ENCODE measurements at regions not wholly inside any gene's neighbourhood (a gene's known extent, or its start where the extent isn't known, plus 50 kb on each side); places are given as distances from the start of the nearest gene placed in this dataset.

GRCh38 chr15:58352026-58352929 lies 79.5 kb upstream of the LIPC start:
- no peaks in the 10 kb centered on the region for H3K9me3 Mint-ChIP-seq
- H3K27ac Mint-ChIP-seq = no peak overlapping the region
- no peaks in the 10 kb centered on the region for H3K36me3 Mint-ChIP-seq (ENCODE audit: low read depth)
- ChIA-PET POLR2A (interaction anchor here (0.6 kb wide), 1 partner anchor 279 kb away, joined by 5 read pairs; no protein-coding TSS in a partner anchor), CTCF (no interaction called here)
- H3K4me1 Mint-ChIP-seq (ENCODE audit: low read depth) = peaks cover 25% of the 10 kb centered on the region
- no peak overlapping the region for H3K4me3 Mint-ChIP-seq
- no peaks in the 10 kb centered on the region for H3K27me3 Mint-ChIP-seq
- no peak for TF ChIP-seq CTCF (IDR thresholded peaks at IDR 0.05)
- peak; percentile 26 for DNase-seq
- intact Hi-C loops (cut with micrococcal nuclease) = no loop called here
- no peak for ATAC-seq

- Mint-ChIP-seq H3K4me3 (no peak overlapping the region), H3K27ac (peak overlapping the region; percentile 70), H3K36me3 (ENCODE audit: low read depth) (no peaks in the 10 kb centered on the region), H3K4me1 (ENCODE audit: low read depth) (peaks cover 41% of the 10 kb centered on the region), H3K27me3 (no peaks in the 10 kb centered on the region), H3K9me3 (no peaks in the 10 kb centered on the region)
- CTCF ChIA-PET = no interaction called here
- intact Hi-C loops (cut with micrococcal nuclease) = no loop called here
- no peak for ATAC-seq
- no peak for TF ChIP-seq CTCF (IDR thresholded peaks at IDR 0.05)
- DNase-seq = no peak
- POLR2A ChIA-PET = interaction anchor here (0.6 to 2.3 kb wide), 4 partner anchors 23 to 279 kb away, joined by 3 to 9 read pairs (median 3); no protein-coding TSS in a partner anchor
Measured at GRCh38 chr15:58355382-58355971, 76.3 kb upstream of the LIPC start.

- no peak for ATAC-seq
- ChIA-PET CTCF (no interaction called here), POLR2A (interaction anchor here (0.6 to 2.3 kb wide), 4 partner anchors 23 to 278 kb away, joined by 3 to 9 read pairs (median 3); no protein-coding TSS in a partner anchor)
- no peaks in the 10 kb centered on the region for H3K36me3 Mint-ChIP-seq (ENCODE audit: low read depth)
- peaks cover 41% of the 10 kb centered on the region for H3K4me1 Mint-ChIP-seq (ENCODE audit: low read depth)
- TF ChIP-seq CTCF (IDR thresholded peaks at IDR 0.05) = no peak
- no peaks in the 10 kb centered on the region for H3K9me3 Mint-ChIP-seq
- no peak overlapping the region for H3K4me3 Mint-ChIP-seq
- intact Hi-C loops (cut with micrococcal nuclease) = no loop called here
- no peak for DNase-seq
- H3K27ac Mint-ChIP-seq = peak overlapping the region; percentile 70
- H3K27me3 Mint-ChIP-seq = no peaks in the 10 kb centered on the region
Measured at GRCh38 chr15:58355973-58356372, 75.8 kb upstream of the LIPC start.

GRCh38 chr15:58357529-58358476 lies 74.0 kb upstream of the LIPC start:
- peak overlapping the region; percentile 36 for H3K4me3 Mint-ChIP-seq
- no peaks in the 10 kb centered on the region for H3K27me3 Mint-ChIP-seq
- POLR2A ChIA-PET = interaction anchor here (0.8 kb wide), 1 partner anchor 419 kb away, joined by 3 read pairs; no protein-coding TSS in a partner anchor
- H3K9me3 Mint-ChIP-seq = no peaks in the 10 kb centered on the region
- intact Hi-C loops (cut with micrococcal nuclease) = loop anchor here (1.0 kb wide), 1 partner anchor 18 kb away; no protein-coding TSS in a partner anchor
- peak; percentile 79 for DNase-seq
- H3K27ac Mint-ChIP-seq = peak overlapping the region; percentile 90
- ATAC-seq = peak; percentile 90
- peaks cover 48% of the 10 kb centered on the region for H3K4me1 Mint-ChIP-seq (ENCODE audit: low read depth)
- no peak for TF ChIP-seq CTCF (IDR thresholded peaks at IDR 0.05)
- H3K36me3 Mint-ChIP-seq (ENCODE audit: low read depth) = no peaks in the 10 kb centered on the region
- CTCF ChIA-PET = interaction anchor here (0.8 to 1.3 kb wide), 4 partner anchors 11 to 149 kb away, joined by 3 read pairs; no protein-coding TSS in a partner anchor
